ENCODE measurements at regions not wholly inside any gene's neighbourhood (a gene's known extent, or its start where the extent isn't known, plus 50 kb on each side); places are given as distances from the start of the nearest gene placed in this dataset.

- no peaks in the 10 kb centered on the region for H3K79me1 ChIP-seq (ENCODE audit: low read depth in 1 of 2, low read length in 2 of 2)
- H3K23ac ChIP-seq (ENCODE audit: low read depth, low read length): no peak overlapping the region
- no peak overlapping the region for H4K8ac ChIP-seq (ENCODE audit: low read depth in 2 of 2, low read length in 2 of 2)
- H4K20me1 ChIP-seq (ENCODE audit: insufficient read depth, low read length): no peaks in the 10 kb centered on the region
- H3K4me3 ChIP-seq (ENCODE audit: insufficient read depth, low read depth, low read length): no peak overlapping the region
- intact Hi-C loops (cut with micrococcal nuclease) (no loop called here), in situ Hi-C loops (cut with MboI; ENCODE audit: low sequenced_read_pairs) (no loop called here), dilution Hi-C loops (cut with HindIII; ENCODE audit: low sequenced_read_pairs, unreplicated experiment) (no loop called here)
- H3K9me1 ChIP-seq (ENCODE audit: insufficient read depth, low read length): peaks cover 6% of the 10 kb centered on the region; the same call in 1 of the 2 replicates
- no peak overlapping the region for H3K9ac ChIP-seq (ENCODE audit: low read depth, low read length)
- no peaks in the 10 kb centered on the region for H3K9me3 ChIP-seq (ENCODE audit: control insufficient read depth, insufficient read depth, low read length)
- H3K4me2 ChIP-seq (ENCODE audit: low read depth, low read length): no peak overlapping the region
- no peak overlapping the region; the same call in 1 of the 2 replicates for H2BK20ac ChIP-seq (ENCODE audit: low read depth, low read length)
- no peak overlapping the region for H2AK9ac ChIP-seq (replicated peaks; ENCODE audit: low read depth, low read length, poor library complexity)
- H3K36me3 ChIP-seq (ENCODE audit: control insufficient read depth, insufficient read depth, low read length): no peaks in the 10 kb centered on the region
- ATAC-seq (ENCODE audit: low read depth) (no peak), DNase-seq (no peak)
- H3K27ac ChIP-seq (ENCODE audit: insufficient read depth, low read length): no peak overlapping the region
- no peak overlapping the region for H3K56ac ChIP-seq (ENCODE audit: extremely low read depth, insufficient read depth, low read length)
- no peak overlapping the region for H2AFZ ChIP-seq (replicated peaks; ENCODE audit: low read length, poor library complexity)
- no peak overlapping the region for H2BK5ac ChIP-seq (ENCODE audit: low read depth, low read length, poor library complexity, severe bottlenecking)
- POLR2A ChIA-PET (ENCODE audit: unreplicated experiment): no interaction called here
- no CpG with 5 or more reads among the region's 2 CpGs for WGBS, 2 experiments (ENCODE audit: extremely low coverage in 2 of 2, insufficient read length in 1 of 2)
- 0 out of 3 replicates have a peak overlapping the region, but pooled peaks have one; percentile 43 for H2BK15ac ChIP-seq (ENCODE audit: low read depth, low read length)
- CTCF ChIA-PET: no interaction called here
- 0 out of 2 replicates have a peak overlapping the region, but pooled peaks have one; percentile 29 for H4K5ac ChIP-seq (ENCODE audit: low read depth, low read length)
- H3K14ac ChIP-seq (replicated peaks; ENCODE audit: low read depth, low read length): no peak overlapping the region
- H3K27me3 ChIP-seq (ENCODE audit: control insufficient read depth, insufficient read depth, low read length): no peaks in the 10 kb centered on the region
- no peak overlapping the region for H2AK5ac ChIP-seq (ENCODE audit: low read depth, low read length)
- TF ChIP-seq BHLHE40 (IDR thresholded peaks at IDR 0.05; ENCODE audit: low read depth, low read length) (no peak), POLR2A (IDR thresholded peaks at IDR 0.05; ENCODE audit: low read depth, low read length) (no peak), RAD21 (IDR thresholded peaks at IDR 0.05; ENCODE audit: low read length) (no peak), USF2 (IDR thresholded peaks at IDR 0.05; ENCODE audit: low read depth, low read length) (no peak), NFE2L2 (IDR thresholded peaks at IDR 0.05; ENCODE audit: low read depth, low read length) (no peak), MXI1 (IDR thresholded peaks at IDR 0.05; ENCODE audit: borderline replicate concordance, low read depth, low read length) (no peak), RFX5 (IDR thresholded peaks at IDR 0.05; ENCODE audit: low read depth, low read length) (no peak), RCOR1 (IDR thresholded peaks at IDR 0.05; ENCODE audit: insufficient replicate concordance, low read length) (no peak)
- TF ChIP-seq, protein P1, sequence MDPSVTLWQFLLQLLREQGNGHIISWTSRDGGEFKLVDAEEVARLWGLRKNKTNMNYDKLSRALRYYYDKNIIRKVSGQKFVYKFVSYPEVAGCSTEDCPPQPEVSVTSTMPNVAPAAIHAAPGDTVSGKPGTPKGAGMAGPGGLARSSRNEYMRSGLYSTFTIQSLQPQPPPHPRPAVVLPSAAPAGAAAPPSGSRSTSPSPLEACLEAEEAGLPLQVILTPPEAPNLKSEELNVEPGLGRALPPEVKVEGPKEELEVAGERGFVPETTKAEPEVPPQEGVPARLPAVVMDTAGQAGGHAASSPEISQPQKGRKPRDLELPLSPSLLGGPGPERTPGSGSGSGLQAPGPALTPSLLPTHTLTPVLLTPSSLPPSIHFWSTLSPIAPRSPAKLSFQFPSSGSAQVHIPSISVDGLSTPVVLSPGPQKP (IDR thresholded peaks at IDR 0.05; ENCODE audit: borderline replicate concordance, low read depth, low read length): no peak
- no peak overlapping the region for H3K18ac ChIP-seq (ENCODE audit: low read depth, low read length)
- no peak overlapping the region for H4K91ac ChIP-seq (ENCODE audit: insufficient read depth, low read depth, low read length)
- no peak overlapping the region for H3K4ac ChIP-seq (ENCODE audit: low read depth, low read length)
- no peak overlapping the region for H2BK120ac ChIP-seq (ENCODE audit: low read depth, low read length)
- BruUV-seq (replicated peaks): no TSS peak
- peaks cover 13% of the 10 kb centered on the region for H3K4me1 ChIP-seq (ENCODE audit: control insufficient read depth, insufficient read depth, low read length)
Observed at GRCh38 chr2:18444806-18445205, 115.6 kb downstream of the RDH14 start.

Measured in IMR-90 (cell line).